ENCODE measurements at regions not wholly inside any gene's neighbourhood (a gene's known extent, or its start where the extent isn't known, plus 50 kb on each side); places are given as distances from the start of the nearest gene placed in this dataset.

GRCh38 chr5:167771571-167771970, 519.9 kb upstream of the WWC1 start:
- H3K36me3 ChIP-seq, result no peaks in the 10 kb centered on the region
- no peaks in the 10 kb centered on the region for H3K4me1 ChIP-seq
- H3K27me3 ChIP-seq, result no peaks in the 10 kb centered on the region
- H3K4me3 ChIP-seq (ENCODE audit: low read depth, low read length), result no peak overlapping the region
- no peak for DNase-seq
- no peaks in the 10 kb centered on the region for H3K9me3 ChIP-seq
- no peak for TF ChIP-seq CTCF (IDR thresholded peaks at IDR 0.05; ENCODE audit: low read depth, low read length)

GRCh38 chr5:167773668-167774301, 517.7 kb upstream of the WWC1 start:
- TF ChIP-seq CTCF (IDR thresholded peaks at IDR 0.05; ENCODE audit: low read depth, low read length), result no peak
- no peak for DNase-seq
- no peaks in the 10 kb centered on the region for H3K27me3 ChIP-seq
- no peaks in the 10 kb centered on the region for H3K36me3 ChIP-seq
- no peaks in the 10 kb centered on the region for H3K4me1 ChIP-seq
- no peaks in the 10 kb centered on the region for H3K9me3 ChIP-seq
- no peak overlapping the region for H3K4me3 ChIP-seq (ENCODE audit: low read depth, low read length)

- no peak for TF ChIP-seq CTCF (IDR thresholded peaks at IDR 0.05; ENCODE audit: low read depth, low read length)
- H3K9me3 ChIP-seq, result no peaks in the 10 kb centered on the region
- no peaks in the 10 kb centered on the region for H3K27me3 ChIP-seq
- no peak overlapping the region for H3K4me3 ChIP-seq (ENCODE audit: low read depth, low read length)
- H3K4me1 ChIP-seq, result no peaks in the 10 kb centered on the region
- no peaks in the 10 kb centered on the region for H3K36me3 ChIP-seq
- DNase-seq, result no peak
Observed at GRCh38 chr5:167777746-167778145, 513.7 kb upstream of the WWC1 start.

GRCh38 chr5:167778228-167778627, 513.2 kb upstream of the WWC1 start:
- DNase-seq, result no peak

GRCh38 chr5:167779644-167780043, 511.8 kb upstream of the WWC1 start:
- H3K36me3 ChIP-seq, result no peaks in the 10 kb centered on the region
- no peak overlapping the region for H3K4me3 ChIP-seq (ENCODE audit: low read depth, low read length)
- TF ChIP-seq CTCF (IDR thresholded peaks at IDR 0.05; ENCODE audit: low read depth, low read length), result no peak
- DNase-seq, result no peak
- no peaks in the 10 kb centered on the region for H3K4me1 ChIP-seq
- H3K27me3 ChIP-seq, result no peaks in the 10 kb centered on the region
- no peaks in the 10 kb centered on the region for H3K9me3 ChIP-seq

More at GRCh38 chr5:167778228-167778627, 513.2 kb upstream of the WWC1 start:
- Histone ChIP-seq H3K36me3 (no peaks in the 10 kb centered on the region), H3K9me3 (no peaks in the 10 kb centered on the region), H3K4me3 (ENCODE audit: low read depth, low read length) (no peak overlapping the region), H3K27me3 (no peaks in the 10 kb centered on the region), H3K4me1 (no peaks in the 10 kb centered on the region)
- no peak for TF ChIP-seq CTCF (IDR thresholded peaks at IDR 0.05; ENCODE audit: low read depth, low read length)

GRCh38 chr5:167780177-167780576, 511.3 kb upstream of the WWC1 start:
- no peaks in the 10 kb centered on the region for H3K27me3 ChIP-seq
- H3K36me3 ChIP-seq, result no peaks in the 10 kb centered on the region
- no peak for DNase-seq
- H3K4me3 ChIP-seq (ENCODE audit: low read depth, low read length), result no peak overlapping the region
- H3K4me1 ChIP-seq, result no peaks in the 10 kb centered on the region
- H3K9me3 ChIP-seq, result no peaks in the 10 kb centered on the region
- no peak for TF ChIP-seq CTCF (IDR thresholded peaks at IDR 0.05; ENCODE audit: low read depth, low read length)

Measured in BE2C (cell line).